Fibroblast of lung (primary cell): ENCODE measurements at regions not wholly inside any gene's neighbourhood (a gene's known extent, or its start where the extent isn't known, plus 50 kb on each side); places are given as distances from the start of the nearest gene placed in this dataset.

Source experiments
- EZH2 ChIP-seq: IDR thresholded peaks from 2 replicates; pipeline ENCODE4 v1.5.1; 2012; ENCODE audit warnings: low read length, control low read depth, mild to moderate bottlenecking; ENCODE audit errors: missing control alignments
- TF ChIP-seq, protein P1 (sequence below), 2 donors: IDR thresholded peaks in 1 of 2; conservative IDR thresholded peaks in 1 of 2; 1 replicate in 1 of 2; 2 replicates in 1 of 2; pipeline ENCODE4 v1.5.1; 2011 to 2012; ENCODE audit warnings: low read length in 2 of 2, control low read depth in 1 of 2, inconsistent platforms in 1 of 2, low read depth in 1 of 2, mild to moderate bottlenecking in 1 of 2

DNA sequence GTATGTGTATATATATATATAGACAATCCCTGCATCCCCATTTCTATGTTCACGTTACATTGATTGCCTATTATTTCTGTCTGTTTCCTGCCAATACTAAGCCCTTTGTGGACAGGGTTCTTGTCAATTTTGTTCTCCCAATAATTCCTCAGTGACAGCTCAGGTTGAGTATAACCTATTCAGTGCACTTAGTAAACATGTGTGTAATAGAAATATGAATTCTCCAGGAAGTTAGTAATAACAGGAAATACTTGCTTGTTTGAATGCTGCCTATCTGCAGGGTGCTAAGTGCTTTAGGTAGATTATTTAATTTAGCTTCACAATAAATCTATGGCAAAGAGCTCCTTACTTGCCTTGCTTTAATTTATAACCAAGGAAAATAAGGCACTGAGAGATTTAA lies 52.8 kb upstream of the PTGFR start:
- TF ChIP-seq, protein P1, sequence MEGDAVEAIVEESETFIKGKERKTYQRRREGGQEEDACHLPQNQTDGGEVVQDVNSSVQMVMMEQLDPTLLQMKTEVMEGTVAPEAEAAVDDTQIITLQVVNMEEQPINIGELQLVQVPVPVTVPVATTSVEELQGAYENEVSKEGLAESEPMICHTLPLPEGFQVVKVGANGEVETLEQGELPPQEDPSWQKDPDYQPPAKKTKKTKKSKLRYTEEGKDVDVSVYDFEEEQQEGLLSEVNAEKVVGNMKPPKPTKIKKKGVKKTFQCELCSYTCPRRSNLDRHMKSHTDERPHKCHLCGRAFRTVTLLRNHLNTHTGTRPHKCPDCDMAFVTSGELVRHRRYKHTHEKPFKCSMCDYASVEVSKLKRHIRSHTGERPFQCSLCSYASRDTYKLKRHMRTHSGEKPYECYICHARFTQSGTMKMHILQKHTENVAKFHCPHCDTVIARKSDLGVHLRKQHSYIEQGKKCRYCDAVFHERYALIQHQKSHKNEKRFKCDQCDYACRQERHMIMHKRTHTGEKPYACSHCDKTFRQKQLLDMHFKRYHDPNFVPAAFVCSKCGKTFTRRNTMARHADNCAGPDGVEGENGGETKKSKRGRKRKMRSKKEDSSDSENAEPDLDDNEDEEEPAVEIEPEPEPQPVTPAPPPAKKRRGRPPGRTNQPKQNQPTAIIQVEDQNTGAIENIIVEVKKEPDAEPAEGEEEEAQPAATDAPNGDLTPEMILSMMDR (conservative IDR thresholded peaks at IDR 0.05 in 1 of 2, IDR thresholded peaks at IDR 0.05 in 1 of 2; ENCODE audit: low read depth in 1 of 2, low read length in 2 of 2): no peak
- TF ChIP-seq EZH2: no peak
